ENCODE measurements at regions not wholly inside any gene's neighbourhood (a gene's known extent, or its start where the extent isn't known, plus 50 kb on each side); places are given as distances from the start of the nearest gene placed in this dataset.
A peak's percentile ranks its signal among the peaks of the same experiment; 100 is the strongest.

- no peak for DNase-seq (ENCODE audit: low spot score)
Measured at GRCh38 chr16:54442864-54443263, 156.3 kb upstream of the IRX3 start.

- no peak for DNase-seq (ENCODE audit: low spot score)
Measured at GRCh38 chr16:54438469-54438868, 151.9 kb upstream of the IRX3 start.

GRCh38 chr16:54437921-54438320 lies 151.3 kb upstream of the IRX3 start:
- no peak for DNase-seq (ENCODE audit: low spot score)

GRCh38 chr16:54437401-54437800 lies 150.8 kb upstream of the IRX3 start:
- DNase-seq (ENCODE audit: low spot score): no peak

GRCh38 chr16:54436346-54436745 lies 149.8 kb upstream of the IRX3 start:
- DNase-seq (ENCODE audit: low spot score): no peak

GRCh38 chr16:54434859-54435258 lies 148.3 kb upstream of the IRX3 start:
- DNase-seq (ENCODE audit: low spot score): no peak

- DNase-seq (ENCODE audit: low spot score): no peak
Measured at GRCh38 chr16:54432897-54433229, 146.3 kb upstream of the IRX3 start.

GRCh38 chr16:54431997-54432896 lies 145.7 kb upstream of the IRX3 start:
- DNase-seq (ENCODE audit: low spot score): peak; percentile 78

GRCh38 chr16:54431041-54431996 lies 144.7 kb upstream of the IRX3 start:
- no peak for DNase-seq (ENCODE audit: low spot score)

GRCh38 chr16:54430491-54431030 lies 144.0 kb upstream of the IRX3 start:
- no peak for DNase-seq (ENCODE audit: low spot score)

GRCh38 chr16:54429029-54429428 lies 142.4 kb upstream of the IRX3 start:
- no peak for DNase-seq (ENCODE audit: low spot score)

- DNase-seq (ENCODE audit: low spot score): no peak
Measured at GRCh38 chr16:54426553-54426849, 139.9 kb upstream of the IRX3 start.

- no peak for DNase-seq (ENCODE audit: low spot score)
Measured at GRCh38 chr16:54425681-54426552, 139.3 kb upstream of the IRX3 start.

GRCh38 chr16:54425068-54425467 lies 138.5 kb upstream of the IRX3 start:
- DNase-seq (ENCODE audit: low spot score): no peak

- DNase-seq (ENCODE audit: low spot score): no peak
Measured at GRCh38 chr16:54424043-54424451, 137.5 kb upstream of the IRX3 start.

- DNase-seq (ENCODE audit: low spot score): no peak
Measured at GRCh38 chr16:54422569-54422978, 136.0 kb upstream of the IRX3 start.

- DNase-seq (ENCODE audit: low spot score): no peak
Measured at GRCh38 chr16:54422159-54422558, 135.6 kb upstream of the IRX3 start.

GRCh38 chr16:54421220-54421619 lies 134.6 kb upstream of the IRX3 start:
- DNase-seq (ENCODE audit: low spot score): no peak

- no peak for DNase-seq (ENCODE audit: low spot score)
Measured at GRCh38 chr16:54418903-54419302, 132.3 kb upstream of the IRX3 start.

GRCh38 chr16:54417384-54417783 lies 130.8 kb upstream of the IRX3 start:
- DNase-seq (ENCODE audit: low spot score): no peak

GRCh38 chr16:54414671-54415070 lies 128.1 kb upstream of the IRX3 start:
- DNase-seq (ENCODE audit: low spot score): no peak

Data from COLO829 (cell line).